ENCODE measurements at regions not wholly inside any gene's neighbourhood (a gene's known extent, or its start where the extent isn't known, plus 50 kb on each side); places are given as distances from the start of the nearest gene placed in this dataset.

- intact Hi-C loops (cut with micrococcal nuclease): no loop called here
Observed at GRCh38 chr1:81382561-81382960, 418.2 kb upstream of the ADGRL2 start.

GRCh38 chr1:81381881-81382280 is 418.9 kb upstream of the ADGRL2 start:
- WGBS (ENCODE audit: insufficient coverage): no CpG with 5 or more reads among the region's 5 CpGs
- H3K4me3 ChIP-seq (replicated peaks in 1 of 3; ENCODE audit: low read depth in 2 of 3, low read length in 3 of 3): no peak overlapping the region
- TF ChIP-seq, protein P1, sequence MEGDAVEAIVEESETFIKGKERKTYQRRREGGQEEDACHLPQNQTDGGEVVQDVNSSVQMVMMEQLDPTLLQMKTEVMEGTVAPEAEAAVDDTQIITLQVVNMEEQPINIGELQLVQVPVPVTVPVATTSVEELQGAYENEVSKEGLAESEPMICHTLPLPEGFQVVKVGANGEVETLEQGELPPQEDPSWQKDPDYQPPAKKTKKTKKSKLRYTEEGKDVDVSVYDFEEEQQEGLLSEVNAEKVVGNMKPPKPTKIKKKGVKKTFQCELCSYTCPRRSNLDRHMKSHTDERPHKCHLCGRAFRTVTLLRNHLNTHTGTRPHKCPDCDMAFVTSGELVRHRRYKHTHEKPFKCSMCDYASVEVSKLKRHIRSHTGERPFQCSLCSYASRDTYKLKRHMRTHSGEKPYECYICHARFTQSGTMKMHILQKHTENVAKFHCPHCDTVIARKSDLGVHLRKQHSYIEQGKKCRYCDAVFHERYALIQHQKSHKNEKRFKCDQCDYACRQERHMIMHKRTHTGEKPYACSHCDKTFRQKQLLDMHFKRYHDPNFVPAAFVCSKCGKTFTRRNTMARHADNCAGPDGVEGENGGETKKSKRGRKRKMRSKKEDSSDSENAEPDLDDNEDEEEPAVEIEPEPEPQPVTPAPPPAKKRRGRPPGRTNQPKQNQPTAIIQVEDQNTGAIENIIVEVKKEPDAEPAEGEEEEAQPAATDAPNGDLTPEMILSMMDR (IDR thresholded peaks at IDR 0.05): no peak
- H3K27me3 ChIP-seq (ENCODE audit: control insufficient read depth in 2 of 2, insufficient read depth in 2 of 2, low read length in 2 of 2): no peaks in the 10 kb centered on the region
- Mint-ChIP-seq H3K36me3 (no peaks in the 10 kb centered on the region), H3K9me3 (peaks cover 0 to 9% (median 4%) of the 10 kb centered on the region in 7 donors), H3K4me1 (no peaks in the 10 kb centered on the region), H3K27me3 (ENCODE audit: low read depth in 3 of 3) (peaks cover 0 to 2% (median 0%) of the 10 kb centered on the region in 3 donors), H3K27ac (no peak overlapping the region), H3K4me3 (no peak overlapping the region)
- no peak overlapping the region for H3K27ac ChIP-seq (ENCODE audit: low read depth in 1 of 2, low read length in 2 of 2)
- no peak overlapping the region for H3K4me2 ChIP-seq (replicated peaks; ENCODE audit: extremely low read depth, low read length, poor library complexity, severe bottlenecking)
- no peaks in the 10 kb centered on the region for H3K79me2 ChIP-seq (ENCODE audit: insufficient read depth, low read length)
- no peak overlapping the region for H3K9ac ChIP-seq (ENCODE audit: insufficient read depth, low read length, poor library complexity, severe bottlenecking)
- no peak overlapping the region for H2AFZ ChIP-seq (ENCODE audit: insufficient read depth, low read depth, low read length, poor library complexity, severe bottlenecking)
- H3K9me3 ChIP-seq (replicated peaks in 1 of 2; ENCODE audit: control insufficient read depth in 1 of 2, insufficient read depth in 1 of 2, low read length in 2 of 2): no peaks in the 10 kb centered on the region
- H3K36me3 ChIP-seq (replicated peaks in 1 of 2; ENCODE audit: control insufficient read depth in 1 of 2, insufficient read depth in 2 of 2, low read length in 2 of 2): no peaks in the 10 kb centered on the region
- no peaks in the 10 kb centered on the region for H4K20me1 ChIP-seq (ENCODE audit: insufficient read depth, low read length)
- H3K4me1 ChIP-seq (ENCODE audit: control insufficient read depth in 1 of 2, insufficient read depth in 2 of 2, low read length in 2 of 2): no peaks in the 10 kb centered on the region
- intact Hi-C loops (cut with micrococcal nuclease): no loop called here
- no peak for DNase-seq

More at GRCh38 chr1:81382561-81382960, 418.2 kb upstream of the ADGRL2 start:
- Histone ChIP-seq H3K4me1 (ENCODE audit: control insufficient read depth in 1 of 2, insufficient read depth in 2 of 2, low read length in 2 of 2) (no peaks in the 10 kb centered on the region), H2AFZ (ENCODE audit: insufficient read depth, low read depth, low read length, poor library complexity, severe bottlenecking) (no peak overlapping the region), H3K4me2 (replicated peaks; ENCODE audit: extremely low read depth, low read length, poor library complexity, severe bottlenecking) (no peak overlapping the region), H3K9me3 (replicated peaks in 1 of 2; ENCODE audit: control insufficient read depth in 1 of 2, insufficient read depth in 1 of 2, low read length in 2 of 2) (no peaks in the 10 kb centered on the region), H3K27ac (ENCODE audit: low read depth in 1 of 2, low read length in 2 of 2) (no peak overlapping the region), H3K79me2 (ENCODE audit: insufficient read depth, low read length) (no peaks in the 10 kb centered on the region), H4K20me1 (ENCODE audit: insufficient read depth, low read length) (no peaks in the 10 kb centered on the region), H3K27me3 (ENCODE audit: control insufficient read depth in 2 of 2, insufficient read depth in 2 of 2, low read length in 2 of 2) (no peaks in the 10 kb centered on the region), H3K36me3 (replicated peaks in 1 of 2; ENCODE audit: control insufficient read depth in 1 of 2, insufficient read depth in 2 of 2, low read length in 2 of 2) (no peaks in the 10 kb centered on the region), H3K4me3 (replicated peaks in 1 of 3; ENCODE audit: low read depth in 2 of 3, low read length in 3 of 3) (no peak overlapping the region), H3K9ac (ENCODE audit: insufficient read depth, low read length, poor library complexity, severe bottlenecking) (no peak overlapping the region)
- Mint-ChIP-seq H3K27me3 (ENCODE audit: low read depth in 3 of 3) (peaks cover 0 to 2% (median 0%) of the 10 kb centered on the region in 3 donors), H3K36me3 (no peaks in the 10 kb centered on the region), H3K9me3 (peaks cover 0 to 9% (median 4%) of the 10 kb centered on the region in 7 donors), H3K4me3 (no peak overlapping the region), H3K27ac (no peak overlapping the region), H3K4me1 (no peaks in the 10 kb centered on the region)
- no CpG with 5 or more reads among the region's 3 CpGs for WGBS (ENCODE audit: insufficient coverage)
- TF ChIP-seq, protein P1 (IDR thresholded peaks at IDR 0.05): no peak
- DNase-seq: no peak
